Neuronal stem cell (in vitro differentiated cells): ENCODE measurements at regions not wholly inside any gene's neighbourhood (a gene's known extent, or its start where the extent isn't known, plus 50 kb on each side); places are given as distances from the start of the nearest gene placed in this dataset.
"Not testable (repeated sequence)": the region's sequence is repeated elsewhere in the genome, so short reads cannot be mapped to it uniquely, and the experiment has no call there.

Experiments
- DNase-seq: peaks from one replicate; pipeline ENCODE4 v3.0.0-alpha.2; 2013; ENCODE audit warnings: low spot score
- H2AFZ ChIP-seq: one replicate; pipeline ENCODE4 v1.6.1; 2013; ENCODE audit warnings: mild to moderate bottlenecking, low read length, inconsistent platforms
- H2AK5ac ChIP-seq: 2 replicates; pipeline ENCODE4 v1.6.1; 2013; ENCODE audit warnings: low read depth, mild to moderate bottlenecking, inconsistent platforms, low read length, moderate library complexity, mixed read lengths
- H2BK120ac ChIP-seq: 2 replicates; pipeline ENCODE4 v1.6.1; 2013; ENCODE audit warnings: low read depth, mild to moderate bottlenecking, inconsistent platforms, low read length, moderate library complexity, mixed read lengths
- H2BK12ac ChIP-seq: one replicate; pipeline ENCODE4 v1.6.1; 2013; ENCODE audit warnings: low read length, inconsistent platforms
- H2BK15ac ChIP-seq: 2 replicates; pipeline ENCODE4 v1.6.1; 2013; ENCODE audit warnings: mild to moderate bottlenecking, low read length, inconsistent platforms, mixed read lengths
- H2BK5ac ChIP-seq: one replicate; pipeline ENCODE4 v1.6.1; 2013; ENCODE audit warnings: inconsistent platforms, mild to moderate bottlenecking, low read length, moderate library complexity
- H3K14ac ChIP-seq: one replicate; pipeline ENCODE4 v1.6.1; 2013; ENCODE audit warnings: low read length, inconsistent platforms
- H3K18ac ChIP-seq: 2 replicates; pipeline ENCODE4 v1.6.1; 2013; ENCODE audit warnings: low read length, inconsistent platforms
- H3K23ac ChIP-seq: 2 replicates; pipeline ENCODE4 v1.6.1; 2013; ENCODE audit warnings: low read depth, mild to moderate bottlenecking, mixed read lengths, low read length, inconsistent platforms; ENCODE audit not compliant: poor library complexity
- H3K27ac ChIP-seq: replicated peaks from 3 replicates; pipeline ENCODE4 v1.5.1; 2013; ENCODE audit warnings: low read length, inconsistent platforms
- H3K27me3 ChIP-seq, 3 experiments: 2 replicates each; pipeline ENCODE4 v1.6.1; 2013; ENCODE audit warnings: low read length in 3 of 3, mild to moderate bottlenecking in 2 of 3, inconsistent platforms in 1 of 3, low read depth in 1 of 3, mixed read lengths in 1 of 3, moderate library complexity in 1 of 3; ENCODE audit not compliant: control insufficient read depth in 3 of 3, insufficient read depth in 3 of 3
- H3K36me3 ChIP-seq, 2 donors: replicated peaks in 1 of 2; 2 replicates each; pipeline ENCODE4 v1.6.1; 2013; ENCODE audit warnings: low read length in 2 of 2; ENCODE audit not compliant: control insufficient read depth in 2 of 2, insufficient read depth in 2 of 2
- H3K4ac ChIP-seq: 2 replicates; pipeline ENCODE4 v1.6.1; 2013; ENCODE audit warnings: inconsistent platforms, mild to moderate bottlenecking, low read length, moderate library complexity
- H3K4me1 ChIP-seq, 2 donors: 1 replicate in 1 of 2; 2 replicates in 1 of 2; pipeline ENCODE4 v1.6.1; 2013; ENCODE audit warnings: low read length in 2 of 2, low read depth in 1 of 2; ENCODE audit not compliant: control insufficient read depth in 2 of 2, insufficient read depth in 1 of 2
- H3K4me2 ChIP-seq: one replicate; pipeline ENCODE4 v1.6.1; 2013; ENCODE audit warnings: mild to moderate bottlenecking, low read length, inconsistent platforms; ENCODE audit not compliant: insufficient read depth, poor library complexity, severe bottlenecking
- H3K4me3 ChIP-seq, 2 donors: 2 replicates each; pipeline ENCODE4 v1.5.1; 2013; ENCODE audit warnings: low read length in 2 of 2, mild to moderate bottlenecking in 2 of 2, inconsistent platforms in 1 of 2, moderate library complexity in 1 of 2
- H3K79me1 ChIP-seq: one replicate; pipeline ENCODE4 v1.6.1; 2013; ENCODE audit warnings: low read depth, mild to moderate bottlenecking, inconsistent platforms, low read length, moderate library complexity
- H3K9ac ChIP-seq: one replicate; pipeline ENCODE4 v1.6.1; 2013; ENCODE audit warnings: mild to moderate bottlenecking, low read depth, low read length, inconsistent platforms; ENCODE audit not compliant: poor library complexity
- H3K9me3 ChIP-seq, 2 donors: replicated peaks in 1 of 2; 2 replicates each; pipeline versions ENCODE3 to v1.6.1; 2013; ENCODE audit warnings: low read length in 2 of 2, mild to moderate bottlenecking in 2 of 2, inconsistent platforms in 1 of 2, low read depth in 1 of 2, mixed read lengths in 1 of 2, moderate library complexity in 1 of 2; ENCODE audit not compliant: control insufficient read depth in 2 of 2, insufficient read depth in 1 of 2
- H4K8ac ChIP-seq: one replicate; pipeline ENCODE4 v1.6.1; 2013; ENCODE audit warnings: low read depth, mild to moderate bottlenecking, inconsistent platforms, low read length, moderate library complexity
- H4K91ac ChIP-seq: one replicate; pipeline ENCODE4 v1.6.1; 2013; ENCODE audit warnings: low read length, low read depth, mild to moderate bottlenecking, inconsistent platforms; ENCODE audit not compliant: poor library complexity
- WGBS, 2 donors: extraction: QIAGEN DNeasy Blood & Tissue Kit; methylation state at CpG; one replicate each; pipeline ENCODE4 v1.1.7; 2013; ENCODE audit warnings: missing lambda C conversion rate in 2 of 2, mixed read lengths in 1 of 2; ENCODE audit not compliant: insufficient read length in 2 of 2, insufficient replicate concordance in 1 of 2; ENCODE audit errors: extremely low coverage in 2 of 2; 5-methylcytosine and 5-hydroxymethylcytosine counted together

- no CpG with 5 or more reads among the region's 1 CpG for WGBS, 2 donors
- Histone ChIP-seq H4K91ac (no peak overlapping the region), H3K4ac (no peak overlapping the region), H2BK15ac (no peak overlapping the region), H2AFZ (no peak overlapping the region), H2AK5ac (no peak overlapping the region), H2BK120ac (no peak overlapping the region), H3K36me3 (no peaks in the 10 kb centered on the region), H3K4me1 (no peaks in the 10 kb centered on the region), H3K9me3 (no peaks in the 10 kb centered on the region), H3K79me1 (no peaks in the 10 kb centered on the region), H2BK5ac (no peak overlapping the region), H3K9ac (no peak overlapping the region), H3K4me3 (no peak overlapping the region), H3K18ac (no peak overlapping the region), H2BK12ac (no peak overlapping the region), H3K27me3 (no peaks in the 10 kb centered on the region), H3K23ac (no peak overlapping the region), H3K4me2 (no peak overlapping the region), H3K27ac (no peak overlapping the region), H4K8ac (no peak overlapping the region), H3K14ac (no peak overlapping the region)
- DNase-seq: no peak
Observed at GRCh38 chr6:146931214-146931613, 273.0 kb upstream of the STXBP5 start.

DNA sequence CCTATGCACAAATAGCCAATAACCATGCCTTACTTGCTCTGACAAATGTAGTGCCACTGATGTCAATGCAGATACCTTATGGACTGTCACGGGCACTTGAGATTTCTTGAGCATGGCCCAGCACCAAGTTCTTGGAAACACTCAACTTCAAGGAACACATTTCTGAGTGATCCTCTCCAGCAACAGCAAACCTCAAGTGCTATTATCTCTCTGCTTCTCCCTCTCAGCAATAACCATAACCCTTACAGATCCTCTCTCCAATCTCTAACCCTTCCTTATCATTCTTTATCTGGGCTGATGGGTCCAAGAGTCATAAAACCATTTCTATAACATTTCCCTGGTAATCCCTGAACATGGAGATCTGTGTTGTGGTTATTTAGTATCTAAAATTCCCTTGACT is 266.9 kb upstream of the STXBP5 start:
- no peak overlapping the region for H3K14ac ChIP-seq
- H3K4me2 ChIP-seq: no peak overlapping the region
- H2AFZ ChIP-seq: no peak overlapping the region
- H2BK120ac ChIP-seq: no peak overlapping the region
- no peak overlapping the region for H3K9ac ChIP-seq
- no CpG with 5 or more reads among the region's 1 CpG for WGBS, 2 donors
- H3K4ac ChIP-seq: no peak overlapping the region
- no peak overlapping the region for H4K8ac ChIP-seq
- no peak overlapping the region for H3K4me3 ChIP-seq
- H3K36me3 ChIP-seq: no peaks in the 10 kb centered on the region
- H3K79me1 ChIP-seq: no peaks in the 10 kb centered on the region
- H2BK12ac ChIP-seq: no peak overlapping the region
- H3K27ac ChIP-seq: no peak overlapping the region
- no peak overlapping the region for H2BK5ac ChIP-seq
- no peak overlapping the region for H4K91ac ChIP-seq
- H2AK5ac ChIP-seq: no peak overlapping the region
- H3K4me1 ChIP-seq: no peaks in the 10 kb centered on the region
- H3K27me3 ChIP-seq: no peaks in the 10 kb centered on the region
- H3K9me3 ChIP-seq: no peaks in the 10 kb centered on the region
- no peak overlapping the region for H2BK15ac ChIP-seq
- H3K18ac ChIP-seq: no peak overlapping the region
- no peak for DNase-seq
- no peak overlapping the region for H3K23ac ChIP-seq

DNA sequence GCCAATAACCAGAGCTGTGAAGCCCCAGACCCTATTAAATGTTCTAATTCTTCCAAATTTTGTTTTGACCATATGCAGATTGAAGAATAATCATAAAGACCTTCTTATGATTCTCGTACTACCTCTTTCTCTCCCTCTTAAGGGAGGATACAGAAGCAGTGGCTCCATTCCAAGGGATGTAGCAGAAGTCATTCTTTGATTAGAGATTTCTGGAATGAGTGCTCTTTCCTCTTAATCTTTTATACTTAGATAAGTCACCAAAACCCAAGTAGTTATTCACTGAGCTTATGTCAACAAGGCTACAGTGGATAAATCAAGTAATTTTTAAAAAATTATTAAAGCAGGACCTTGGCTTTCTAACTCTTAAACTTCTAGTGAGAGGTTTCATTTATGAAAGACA is 266.0 kb upstream of the STXBP5 start:
- no peak overlapping the region for H3K27ac ChIP-seq
- H3K4me2 ChIP-seq: no peak overlapping the region
- no peak overlapping the region for H3K14ac ChIP-seq
- no peak overlapping the region for H2BK12ac ChIP-seq
- no peak overlapping the region for H4K8ac ChIP-seq
- H2AFZ ChIP-seq: no peak overlapping the region
- no peak overlapping the region for H4K91ac ChIP-seq
- no peak overlapping the region for H3K23ac ChIP-seq
- no peaks in the 10 kb centered on the region for H3K36me3 ChIP-seq
- H3K9ac ChIP-seq: no peak overlapping the region
- no peaks in the 10 kb centered on the region for H3K79me1 ChIP-seq
- H3K27me3 ChIP-seq: no peaks in the 10 kb centered on the region
- no peak overlapping the region for H3K18ac ChIP-seq
- no peak overlapping the region for H3K4ac ChIP-seq
- H2BK120ac ChIP-seq: no peak overlapping the region
- H2AK5ac ChIP-seq: no peak overlapping the region
- no peaks in the 10 kb centered on the region for H3K9me3 ChIP-seq
- no peaks in the 10 kb centered on the region for H3K4me1 ChIP-seq
- DNase-seq: no peak
- no peak overlapping the region for H2BK5ac ChIP-seq
- no peak overlapping the region for H3K4me3 ChIP-seq
- H2BK15ac ChIP-seq: no peak overlapping the region
- WGBS, 2 donors: no CpG with 5 or more reads among the region's 1 CpG

- H3K9me3 ChIP-seq, DNase-seq: not testable (repeated sequence)
Observed at GRCh38 chr6:146939456-146939855, 264.8 kb upstream of the STXBP5 start.

More at GRCh38 chr6:146939456-146939855, 264.8 kb upstream of the STXBP5 start:
- H3K18ac ChIP-seq, H3K4ac ChIP-seq, H2BK120ac ChIP-seq, H3K4me1 ChIP-seq, H2AFZ ChIP-seq, H3K27ac ChIP-seq, H3K14ac ChIP-seq, H3K4me2 ChIP-seq, H3K9ac ChIP-seq, H2BK12ac ChIP-seq, H4K91ac ChIP-seq, H2BK15ac ChIP-seq, H3K27me3 ChIP-seq, H2AK5ac ChIP-seq, H4K8ac ChIP-seq, H3K4me3 ChIP-seq, H3K79me1 ChIP-seq, H3K23ac ChIP-seq, H3K36me3 ChIP-seq, H2BK5ac ChIP-seq: not testable (repeated sequence)
- no CpG with 5 or more reads among the region's 6 CpGs for WGBS, 2 donors
